ENCODE measurements at regions not wholly inside any gene's neighbourhood (a gene's known extent, or its start where the extent isn't known, plus 50 kb on each side); places are given as distances from the start of the nearest gene placed in this dataset.

DNA sequence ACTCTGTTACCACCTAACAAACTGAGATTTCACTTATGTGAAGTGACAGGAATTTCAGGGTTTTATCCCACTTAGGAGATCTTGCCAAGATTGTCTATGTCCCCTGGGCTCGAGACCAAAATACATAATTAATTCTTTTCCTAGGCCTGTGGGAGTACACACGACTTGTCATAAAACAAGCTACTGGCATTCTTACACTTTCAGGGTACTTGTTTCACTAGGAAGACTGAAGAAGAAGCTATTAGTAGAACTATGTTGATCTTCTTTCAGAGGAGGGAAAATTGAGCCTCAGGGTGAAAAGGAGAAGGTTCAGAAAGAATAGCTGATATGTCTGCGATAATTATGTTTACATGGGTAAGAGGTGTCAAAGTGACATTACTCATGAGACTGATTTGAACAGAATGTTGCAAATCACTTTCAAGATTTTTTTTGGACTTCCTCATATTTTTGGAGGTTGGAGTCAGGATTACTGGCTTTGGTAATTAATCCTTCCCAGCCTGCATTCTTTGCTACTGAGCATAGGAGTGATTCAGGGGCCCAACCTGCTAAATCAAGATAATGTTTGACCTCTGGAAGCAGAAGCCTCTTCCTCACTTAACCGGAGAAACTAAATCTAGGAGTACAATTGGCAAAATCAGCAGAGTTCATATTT, 240.0 kb upstream of the NT5C1B start:
- Histone ChIP-seq H3K79me2 (ENCODE audit: insufficient read depth, low read length) (no peaks in the 10 kb centered on the region), H3K9me3 (ENCODE audit: insufficient read depth, low read length, severe bottlenecking) (no peaks in the 10 kb centered on the region), H3K4me2 (ENCODE audit: insufficient read depth, low read length) (no peak overlapping the region), H3K27me3 (ENCODE audit: insufficient read depth, low read length, poor library complexity) (no peaks in the 10 kb centered on the region), H2AFZ (ENCODE audit: low read depth, low read length) (no peak overlapping the region), H3K27ac (ENCODE audit: low read length) (no peak overlapping the region), H3K4me1 (ENCODE audit: insufficient read depth, low read length) (no peaks in the 10 kb centered on the region), H3K9ac (ENCODE audit: low read depth, low read length) (no peak overlapping the region), H3K36me3 (ENCODE audit: insufficient read depth, low read length) (no peaks in the 10 kb centered on the region), H4K20me1 (ENCODE audit: insufficient read depth, low read length) (no peaks in the 10 kb centered on the region), H3K4me3 (ENCODE audit: low read depth in 1 of 2, low read length in 2 of 2) (no peak overlapping the region)
- ATAC-seq (ENCODE audit: insufficient read depth, low read depth) (no peak), DNase-seq (no peak)
- no peak for TF ChIP-seq EZH2 (IDR thresholded peaks at IDR 0.05; ENCODE audit: borderline replicate concordance, low read depth, low read length, severe bottlenecking)

DNA sequence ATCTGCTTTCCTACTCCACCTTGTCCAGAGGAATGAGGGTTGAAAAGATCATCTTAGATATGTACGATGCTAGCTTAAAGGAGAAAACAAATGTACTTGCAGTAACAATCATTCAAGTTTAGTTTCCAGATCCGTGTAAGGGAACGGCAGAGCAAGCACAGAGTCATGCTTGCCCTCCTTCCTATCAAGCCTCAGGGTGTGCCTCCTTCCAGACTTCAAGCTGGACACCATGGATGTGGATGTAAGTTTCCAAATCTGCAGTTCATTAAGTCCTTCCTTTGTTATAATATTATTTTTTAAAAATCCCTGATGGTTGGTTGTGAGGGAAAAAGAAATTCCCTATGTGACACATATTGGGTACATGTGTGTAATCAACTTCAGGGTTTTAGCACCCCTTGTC, 238.9 kb upstream of the NT5C1B start:
- H3K4me3 ChIP-seq (ENCODE audit: low read depth in 1 of 2, low read length in 2 of 2): no peak overlapping the region
- no peaks in the 10 kb centered on the region for H3K79me2 ChIP-seq (ENCODE audit: insufficient read depth, low read length)
- no peak overlapping the region for H3K4me2 ChIP-seq (ENCODE audit: insufficient read depth, low read length)
- no peak overlapping the region for H3K27ac ChIP-seq (ENCODE audit: low read length)
- no peaks in the 10 kb centered on the region for H3K36me3 ChIP-seq (ENCODE audit: insufficient read depth, low read length)
- H3K4me1 ChIP-seq (ENCODE audit: insufficient read depth, low read length): no peaks in the 10 kb centered on the region
- no peaks in the 10 kb centered on the region for H4K20me1 ChIP-seq (ENCODE audit: insufficient read depth, low read length)
- H2AFZ ChIP-seq (ENCODE audit: low read depth, low read length): no peak overlapping the region
- no peaks in the 10 kb centered on the region for H3K9me3 ChIP-seq (ENCODE audit: insufficient read depth, low read length, severe bottlenecking)
- DNase-seq (no peak), ATAC-seq (ENCODE audit: insufficient read depth, low read depth) (no peak)
- TF ChIP-seq, protein P1, sequence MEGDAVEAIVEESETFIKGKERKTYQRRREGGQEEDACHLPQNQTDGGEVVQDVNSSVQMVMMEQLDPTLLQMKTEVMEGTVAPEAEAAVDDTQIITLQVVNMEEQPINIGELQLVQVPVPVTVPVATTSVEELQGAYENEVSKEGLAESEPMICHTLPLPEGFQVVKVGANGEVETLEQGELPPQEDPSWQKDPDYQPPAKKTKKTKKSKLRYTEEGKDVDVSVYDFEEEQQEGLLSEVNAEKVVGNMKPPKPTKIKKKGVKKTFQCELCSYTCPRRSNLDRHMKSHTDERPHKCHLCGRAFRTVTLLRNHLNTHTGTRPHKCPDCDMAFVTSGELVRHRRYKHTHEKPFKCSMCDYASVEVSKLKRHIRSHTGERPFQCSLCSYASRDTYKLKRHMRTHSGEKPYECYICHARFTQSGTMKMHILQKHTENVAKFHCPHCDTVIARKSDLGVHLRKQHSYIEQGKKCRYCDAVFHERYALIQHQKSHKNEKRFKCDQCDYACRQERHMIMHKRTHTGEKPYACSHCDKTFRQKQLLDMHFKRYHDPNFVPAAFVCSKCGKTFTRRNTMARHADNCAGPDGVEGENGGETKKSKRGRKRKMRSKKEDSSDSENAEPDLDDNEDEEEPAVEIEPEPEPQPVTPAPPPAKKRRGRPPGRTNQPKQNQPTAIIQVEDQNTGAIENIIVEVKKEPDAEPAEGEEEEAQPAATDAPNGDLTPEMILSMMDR (IDR thresholded peaks at IDR 0.05; ENCODE audit: borderline replicate concordance, extremely low read depth, low read length, poor library complexity, severe bottlenecking): no peak
- TF ChIP-seq EZH2 (IDR thresholded peaks at IDR 0.05; ENCODE audit: borderline replicate concordance, low read depth, low read length, severe bottlenecking): no peak
- H3K9ac ChIP-seq (ENCODE audit: low read depth, low read length): no peak overlapping the region
- H3K27me3 ChIP-seq (ENCODE audit: insufficient read depth, low read length, poor library complexity): no peaks in the 10 kb centered on the region

DNA sequence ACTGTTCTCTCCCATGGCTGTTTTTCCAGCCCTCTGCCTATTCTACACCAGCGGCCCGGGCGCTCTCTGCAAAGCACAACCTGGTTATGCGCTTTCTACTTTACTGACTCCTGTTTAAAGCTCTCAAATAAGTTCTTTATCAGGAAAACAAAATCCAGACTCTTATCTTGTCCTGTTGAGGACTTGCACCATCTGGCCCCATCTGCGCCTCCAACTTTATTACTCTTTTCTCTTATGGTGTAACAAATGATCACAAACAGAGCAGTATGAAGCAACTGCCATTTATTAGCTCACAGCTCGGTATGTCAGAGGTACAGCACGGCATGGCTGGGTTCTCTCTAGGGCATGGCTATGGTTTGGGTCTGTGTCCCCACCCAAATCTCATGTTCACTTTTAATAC, 236.5 kb upstream of the NT5C1B start:
- Histone ChIP-seq H3K4me3 (ENCODE audit: low read depth in 1 of 2, low read length in 2 of 2) (no peak overlapping the region), H3K9ac (ENCODE audit: low read depth, low read length) (no peak overlapping the region), H3K79me2 (ENCODE audit: insufficient read depth, low read length) (no peaks in the 10 kb centered on the region), H4K20me1 (ENCODE audit: insufficient read depth, low read length) (no peaks in the 10 kb centered on the region), H3K27ac (ENCODE audit: low read length) (no peak overlapping the region), H3K9me3 (ENCODE audit: insufficient read depth, low read length, severe bottlenecking) (no peaks in the 10 kb centered on the region), H3K36me3 (ENCODE audit: insufficient read depth, low read length) (no peaks in the 10 kb centered on the region), H2AFZ (ENCODE audit: low read depth, low read length) (no peak overlapping the region), H3K4me1 (ENCODE audit: insufficient read depth, low read length) (no peaks in the 10 kb centered on the region), H3K4me2 (ENCODE audit: insufficient read depth, low read length) (no peak overlapping the region), H3K27me3 (ENCODE audit: insufficient read depth, low read length, poor library complexity) (no peaks in the 10 kb centered on the region)
- DNase-seq (no peak), ATAC-seq (ENCODE audit: insufficient read depth, low read depth) (no peak)
- no peak for TF ChIP-seq EZH2 (IDR thresholded peaks at IDR 0.05; ENCODE audit: borderline replicate concordance, low read depth, low read length, severe bottlenecking)
- TF ChIP-seq, protein P1 (IDR thresholded peaks at IDR 0.05; ENCODE audit: borderline replicate concordance, extremely low read depth, low read length, poor library complexity, severe bottlenecking): no peak

DNA sequence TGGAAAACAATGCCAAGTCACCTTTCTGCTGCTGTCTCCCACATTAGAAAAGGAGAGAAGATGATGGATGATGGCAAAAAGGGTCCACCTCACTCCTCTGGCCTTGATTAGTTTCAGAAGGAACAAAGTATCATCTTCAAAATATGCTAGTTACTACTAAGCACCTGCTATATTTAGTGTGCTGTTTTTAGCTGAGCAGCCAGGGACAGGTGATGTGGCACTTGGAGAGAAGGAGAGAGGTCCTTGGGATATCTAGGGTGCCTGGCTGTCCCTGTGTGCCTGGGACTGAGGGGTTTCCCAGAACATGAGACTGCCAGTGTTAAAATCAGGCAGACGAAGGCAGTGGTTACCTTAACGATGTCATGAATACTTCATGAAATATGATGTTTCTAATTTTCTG, 235.5 kb upstream of the NT5C1B start:
- no peaks in the 10 kb centered on the region for H4K20me1 ChIP-seq (ENCODE audit: insufficient read depth, low read length)
- ATAC-seq (ENCODE audit: insufficient read depth, low read depth) (no peak), DNase-seq (no peak)
- no peaks in the 10 kb centered on the region for H3K36me3 ChIP-seq (ENCODE audit: insufficient read depth, low read length)
- TF ChIP-seq, protein P1 (IDR thresholded peaks at IDR 0.05; ENCODE audit: borderline replicate concordance, extremely low read depth, low read length, poor library complexity, severe bottlenecking): no peak
- no peak for TF ChIP-seq EZH2 (IDR thresholded peaks at IDR 0.05; ENCODE audit: borderline replicate concordance, low read depth, low read length, severe bottlenecking)
- no peak overlapping the region for H3K4me3 ChIP-seq (ENCODE audit: low read depth in 1 of 2, low read length in 2 of 2)
- H3K27ac ChIP-seq (ENCODE audit: low read length): no peak overlapping the region
- H3K27me3 ChIP-seq (ENCODE audit: insufficient read depth, low read length, poor library complexity): no peaks in the 10 kb centered on the region
- H3K4me2 ChIP-seq (ENCODE audit: insufficient read depth, low read length): no peak overlapping the region
- no peak overlapping the region for H2AFZ ChIP-seq (ENCODE audit: low read depth, low read length)
- H3K9me3 ChIP-seq (ENCODE audit: insufficient read depth, low read length, severe bottlenecking): no peaks in the 10 kb centered on the region
- no peaks in the 10 kb centered on the region for H3K79me2 ChIP-seq (ENCODE audit: insufficient read depth, low read length)
- no peaks in the 10 kb centered on the region for H3K4me1 ChIP-seq (ENCODE audit: insufficient read depth, low read length)
- H3K9ac ChIP-seq (ENCODE audit: low read depth, low read length): no peak overlapping the region
